CD4-positive, CD25-positive, alpha-beta regulatory T cell (primary cell): ENCODE measurements at regions not wholly inside any gene's neighbourhood (a gene's known extent, or its start where the extent isn't known, plus 50 kb on each side); places are given as distances from the start of the nearest gene placed in this dataset.

ENCODE experiments used
- ATAC-seq, 2 donors: fragments of 150-1000 bp; cut with Tn5 transposase; one replicate each; pipeline ENCODE4 v1.10.0; 2021; ENCODE audit warnings: low read depth in 2 of 2, moderate number of reproducible peaks in 2 of 2, moderate library complexity in 1 of 2
- DNase-seq, 3 donors: peaks; one replicate each; pipeline versions ENCODE4 v3.0.0 to v3.0.0-alpha.2; 2012 to 2022; ENCODE audit warnings: mixed read lengths in 1 of 3
- H3K27ac ChIP-seq: one replicate; pipeline ENCODE4 v1.7.0; 2013; ENCODE audit warnings: mild to moderate bottlenecking, low read length; ENCODE audit not compliant: insufficient read depth, poor library complexity, severe bottlenecking
- H3K27me3 ChIP-seq: one replicate; pipeline ENCODE4 v1.7.0; 2013; ENCODE audit warnings: low read length; ENCODE audit not compliant: control insufficient read depth, insufficient read depth
- H3K36me3 ChIP-seq: one replicate; pipeline ENCODE4 v1.7.0; 2013; ENCODE audit warnings: mild to moderate bottlenecking, low read length, moderate library complexity; ENCODE audit not compliant: control insufficient read depth, insufficient read depth
- H3K4me1 ChIP-seq: 2 replicates; pipeline ENCODE4 v1.7.0; 2013; ENCODE audit warnings: mild to moderate bottlenecking, low read length; ENCODE audit not compliant: insufficient read depth, control insufficient read depth, poor library complexity, severe bottlenecking
- H3K4me3 ChIP-seq: one replicate; pipeline ENCODE4 v1.7.0; 2013; ENCODE audit warnings: low read depth, mild to moderate bottlenecking, low read length, moderate library complexity
- H3K9me3 ChIP-seq, 2 experiments: 1 replicate in 1 of 2; 2 replicates in 1 of 2; pipeline ENCODE4 v1.7.0; 2013; ENCODE audit warnings: low read length in 2 of 2, mild to moderate bottlenecking in 1 of 2, moderate library complexity in 1 of 2; ENCODE audit not compliant: control insufficient read depth in 2 of 2
- H3K27ac Mint-ChIP-seq, 3 donors: one replicate each; pipeline ENCODE4 v1.8.0; 2020 to 2022; ENCODE audit warnings: mild to moderate bottlenecking in 3 of 3, mixed read lengths in 3 of 3, moderate library complexity in 2 of 3
- H3K27me3 Mint-ChIP-seq: one replicate; pipeline ENCODE4 v1.8.0; 2022; ENCODE audit warnings: mild to moderate bottlenecking, mixed read lengths
- H3K36me3 Mint-ChIP-seq: one replicate; pipeline ENCODE4 v1.8.0; 2020; ENCODE audit warnings: mixed read lengths
- H3K4me1 Mint-ChIP-seq, 4 donors: one replicate each; pipeline ENCODE4 v1.8.0; 2020 to 2022; ENCODE audit warnings: mixed read lengths in 4 of 4, mild to moderate bottlenecking in 1 of 4
- H3K4me3 Mint-ChIP-seq, 4 donors: one replicate each; pipeline ENCODE4 v1.8.0; 2020 to 2022; ENCODE audit warnings: mild to moderate bottlenecking in 4 of 4, mixed read lengths in 4 of 4, moderate library complexity in 3 of 4
- H3K9me3 Mint-ChIP-seq, 7 donors: one replicate each; pipeline ENCODE4 v1.8.0; 2020 to 2022; ENCODE audit warnings: mixed read lengths in 7 of 7, mild to moderate bottlenecking in 3 of 7, moderate library complexity in 2 of 7

DNA sequence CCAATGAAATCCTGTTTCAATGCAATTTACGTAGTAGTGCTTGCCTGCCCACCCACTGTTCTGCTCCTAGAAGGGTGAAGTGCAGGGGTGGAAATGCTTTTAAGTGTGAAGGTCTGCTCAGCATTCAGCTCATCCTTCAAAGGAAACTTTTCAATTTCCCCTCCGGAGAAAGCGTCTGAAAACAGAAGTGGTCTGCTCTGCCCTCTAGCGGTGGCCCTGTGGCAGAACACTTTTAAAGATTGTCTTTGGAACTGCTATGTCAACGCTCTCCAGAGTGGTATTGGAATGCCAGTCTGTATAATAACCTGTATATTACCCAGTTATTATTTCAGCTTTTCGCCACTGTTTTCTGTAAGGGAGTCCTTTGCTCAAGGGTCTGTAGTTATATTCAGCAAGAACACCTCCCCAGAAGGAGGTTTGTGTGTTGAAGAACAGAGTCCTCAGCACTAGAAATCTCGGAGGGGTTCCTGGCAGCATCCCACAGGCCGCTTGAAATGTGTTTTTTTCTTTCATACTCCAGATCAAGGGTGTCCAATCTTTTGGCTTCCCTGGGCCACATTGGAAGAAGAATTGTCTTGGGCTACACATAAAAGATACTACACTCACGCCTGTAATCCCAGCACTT lies 63.1 kb upstream of the KLHL31 start:
- Histone ChIP-seq H3K27ac (no peak overlapping the region), H3K4me1 (no peaks in the 10 kb centered on the region), H3K9me3 (no peaks in the 10 kb centered on the region), H3K36me3 (no peaks in the 10 kb centered on the region), H3K27me3 (peaks cover 7% of the 10 kb centered on the region), H3K4me3 (peak overlapping the region; percentile 35)
- no peaks in the 10 kb centered on the region for H3K9me3 Mint-ChIP-seq
- H3K4me3 Mint-ChIP-seq = no peak overlapping the region
- peaks cover 23% of the 10 kb centered on the region for H3K27me3 Mint-ChIP-seq
- no peak overlapping the region for H3K27ac Mint-ChIP-seq
- no peaks in the 10 kb centered on the region for H3K36me3 Mint-ChIP-seq
- peaks cover 0 to 17% (median under 1%) of the 10 kb centered on the region in 4 donors for H3K4me1 Mint-ChIP-seq
- DNase-seq = peak; percentile 4 to 46 (median 18)
- peak; percentile 54 to 56 for ATAC-seq

DNA sequence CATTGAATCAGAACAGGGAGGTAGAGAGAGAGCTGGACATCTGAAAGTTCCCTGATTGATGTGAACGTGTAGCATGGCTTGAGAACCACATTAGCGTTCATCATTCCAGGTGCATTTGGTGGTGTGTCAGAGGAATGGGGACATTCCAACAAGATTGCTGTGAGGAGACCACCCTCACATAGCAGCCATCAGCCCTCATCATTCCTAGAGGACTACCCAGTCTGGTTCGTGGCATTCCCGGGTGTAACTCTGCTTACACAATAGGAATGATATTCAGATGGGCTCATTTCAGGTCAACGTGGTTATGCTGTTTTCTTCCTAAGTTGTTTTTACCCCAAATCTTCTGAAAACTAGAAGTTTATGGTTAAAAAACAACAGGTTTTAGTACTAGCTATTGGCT lies 62.2 kb upstream of the KLHL31 start:
- Mint-ChIP-seq H3K27me3 (peaks cover 31% of the 10 kb centered on the region), H3K9me3 (no peaks in the 10 kb centered on the region), H3K27ac (no peak overlapping the region), H3K36me3 (no peaks in the 10 kb centered on the region), H3K4me1 (peaks cover 0 to 17% (median under 1%) of the 10 kb centered on the region in 4 donors), H3K4me3 (no peak overlapping the region)
- no peak for ATAC-seq
- H3K27me3 ChIP-seq = peaks cover 7% of the 10 kb centered on the region
- no peak for DNase-seq
- no peak overlapping the region for H3K27ac ChIP-seq
- no peaks in the 10 kb centered on the region for H3K9me3 ChIP-seq
- no peak overlapping the region for H3K4me3 ChIP-seq
- no peaks in the 10 kb centered on the region for H3K36me3 ChIP-seq
- no peaks in the 10 kb centered on the region for H3K4me1 ChIP-seq

DNA sequence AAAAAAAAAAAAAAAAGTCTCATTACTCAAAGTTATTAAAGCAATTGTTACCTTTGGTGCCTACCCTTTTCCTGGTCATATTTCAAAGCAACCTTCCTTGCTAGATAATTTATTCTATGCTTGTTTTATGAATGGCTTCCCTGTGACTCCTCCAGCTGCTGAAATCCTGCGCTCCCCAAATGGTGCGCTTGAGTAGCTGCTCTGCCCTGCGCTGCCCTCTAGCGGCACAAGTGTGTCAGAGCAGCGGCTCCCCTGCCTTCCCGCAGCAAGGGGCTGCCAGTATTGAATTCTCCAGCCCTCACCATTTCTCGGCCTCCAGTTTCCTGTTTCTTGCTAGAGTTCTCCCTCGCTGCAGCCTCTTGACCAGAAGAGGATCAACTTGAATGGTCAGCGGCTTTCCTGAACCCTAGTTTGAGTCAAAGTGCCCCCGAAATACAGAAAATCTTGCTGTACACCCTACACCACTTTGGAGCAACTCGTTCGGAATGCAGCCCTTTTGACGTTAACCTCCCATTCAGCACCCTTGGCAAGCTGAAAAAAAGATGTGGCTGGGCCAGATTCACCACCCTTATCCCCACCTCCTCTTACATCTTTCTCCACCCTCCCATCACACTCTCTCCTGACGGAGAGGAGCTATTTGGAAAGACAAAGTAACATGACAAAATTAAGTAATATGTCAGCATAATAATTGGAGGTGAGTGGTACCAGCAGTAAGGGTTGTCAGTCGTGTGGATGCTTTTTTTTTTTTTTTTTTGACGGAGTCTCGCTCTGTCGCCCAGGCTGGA lies 60.4 kb upstream of the KLHL31 start:
- H3K9me3 Mint-ChIP-seq = no peaks in the 10 kb centered on the region
- peak; percentile 86 to 87 for ATAC-seq
- Histone ChIP-seq H3K9me3 (no peaks in the 10 kb centered on the region), H3K36me3 (no peaks in the 10 kb centered on the region), H3K4me3 (no peak overlapping the region), H3K27ac (no peak overlapping the region), H3K4me1 (no peaks in the 10 kb centered on the region), H3K27me3 (peaks cover 7% of the 10 kb centered on the region)
- DNase-seq = peak; percentile 46 to 72 (median 64)
- H3K4me1 Mint-ChIP-seq = peaks cover 0 to 11% (median under 1%) of the 10 kb centered on the region in 4 donors
- H3K27ac Mint-ChIP-seq = peak overlapping the region in 2 of 3 donors; percentile 36 to 76
- H3K27me3 Mint-ChIP-seq = peaks cover 31% of the 10 kb centered on the region
- no peaks in the 10 kb centered on the region for H3K36me3 Mint-ChIP-seq
- no peak overlapping the region for H3K4me3 Mint-ChIP-seq

DNA sequence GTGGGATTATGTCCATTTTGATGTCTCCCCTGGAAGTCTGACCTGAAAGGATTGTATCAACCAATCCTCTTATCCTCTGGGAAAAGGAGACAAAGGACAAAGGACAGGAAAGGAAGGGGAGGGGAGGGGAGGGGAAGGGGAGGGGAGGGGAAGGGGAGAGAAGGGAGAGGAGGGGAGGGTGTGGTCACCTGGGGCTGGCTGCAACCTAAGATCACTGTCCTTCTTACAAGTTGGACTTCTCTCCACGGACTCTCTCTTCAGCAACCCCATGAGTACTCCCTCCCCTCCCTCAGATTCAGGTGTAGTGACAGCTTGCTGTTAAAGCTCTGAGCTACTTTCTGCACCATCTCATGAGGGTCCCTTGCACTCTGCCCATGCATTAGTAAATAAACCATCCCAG lies 58.9 kb upstream of the KLHL31 start:
- Mint-ChIP-seq H3K27me3 (peaks cover 37% of the 10 kb centered on the region), H3K9me3 (no peaks in the 10 kb centered on the region), H3K4me3 (no peak overlapping the region), H3K27ac (no peak overlapping the region), H3K36me3 (no peaks in the 10 kb centered on the region), H3K4me1 (peaks cover 0 to 11% (median under 1%) of the 10 kb centered on the region in 4 donors)
- Histone ChIP-seq H3K9me3 (no peaks in the 10 kb centered on the region), H3K36me3 (no peaks in the 10 kb centered on the region), H3K4me3 (no peak overlapping the region), H3K27ac (no peak overlapping the region), H3K4me1 (no peaks in the 10 kb centered on the region), H3K27me3 (peaks cover 7% of the 10 kb centered on the region)
- DNase-seq (no peak), ATAC-seq (no peak)

DNA sequence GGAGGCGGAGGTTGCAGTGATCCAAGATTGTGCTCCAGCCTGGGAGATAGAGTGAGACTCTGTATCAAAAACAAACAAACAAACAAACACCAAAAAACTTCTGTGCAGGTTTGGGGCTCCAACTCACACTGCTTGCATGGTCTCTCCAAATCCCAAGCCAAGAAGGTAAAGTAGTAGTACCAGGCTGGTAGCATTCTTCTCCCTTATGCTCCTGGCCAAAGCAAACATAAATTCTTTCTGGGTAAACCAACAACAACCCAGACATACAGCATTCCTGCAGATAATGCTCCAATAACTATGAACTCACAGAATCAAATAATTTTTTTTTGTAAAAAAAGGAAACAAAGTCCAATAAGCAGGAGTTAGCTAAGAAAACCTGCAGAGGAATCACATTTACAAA lies 57.8 kb upstream of the KLHL31 start:
- Histone ChIP-seq H3K27ac (no peak overlapping the region), H3K9me3 (no peaks in the 10 kb centered on the region), H3K4me1 (no peaks in the 10 kb centered on the region), H3K36me3 (no peaks in the 10 kb centered on the region), H3K27me3 (peaks cover 7% of the 10 kb centered on the region), H3K4me3 (no peak overlapping the region)
- Mint-ChIP-seq H3K27me3 (peaks cover 37% of the 10 kb centered on the region), H3K36me3 (no peaks in the 10 kb centered on the region), H3K4me1 (peaks cover 4 to 7% (median 5%) of the 10 kb centered on the region in 4 donors), H3K4me3 (no peak overlapping the region), H3K27ac (no peak overlapping the region), H3K9me3 (no peaks in the 10 kb centered on the region)
- no peak for DNase-seq
- ATAC-seq = no peak

DNA sequence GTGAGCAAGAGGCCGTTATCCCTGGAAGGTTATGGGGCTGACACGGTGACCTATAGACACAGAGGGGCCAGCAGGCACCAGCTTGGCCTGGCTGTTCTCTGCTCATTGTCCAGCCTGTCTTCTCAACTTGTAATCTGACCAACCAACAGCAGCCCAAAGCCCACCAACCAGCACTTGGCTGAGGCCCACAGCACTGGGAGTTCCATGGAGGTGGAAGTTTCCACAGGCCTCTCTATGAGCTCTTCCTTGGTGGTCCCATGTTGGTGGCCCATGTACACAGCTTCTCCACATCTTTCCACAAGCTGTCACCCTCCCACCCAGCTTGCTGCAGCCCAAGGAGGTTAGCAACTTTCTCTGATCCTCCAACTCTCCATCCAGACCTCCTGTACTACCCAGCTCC lies 56.2 kb upstream of the KLHL31 start:
- ATAC-seq = no peak
- Histone ChIP-seq H3K9me3 (no peaks in the 10 kb centered on the region), H3K36me3 (no peaks in the 10 kb centered on the region), H3K27ac (no peak overlapping the region), H3K27me3 (peaks cover 14% of the 10 kb centered on the region), H3K4me1 (no peaks in the 10 kb centered on the region), H3K4me3 (no peak overlapping the region)
- Mint-ChIP-seq H3K27ac (no peak overlapping the region), H3K27me3 (peaks cover 37% of the 10 kb centered on the region), H3K4me1 (peaks cover 4 to 7% (median 4%) of the 10 kb centered on the region in 4 donors), H3K36me3 (no peaks in the 10 kb centered on the region), H3K4me3 (no peak overlapping the region), H3K9me3 (no peaks in the 10 kb centered on the region)
- DNase-seq = no peak

DNA sequence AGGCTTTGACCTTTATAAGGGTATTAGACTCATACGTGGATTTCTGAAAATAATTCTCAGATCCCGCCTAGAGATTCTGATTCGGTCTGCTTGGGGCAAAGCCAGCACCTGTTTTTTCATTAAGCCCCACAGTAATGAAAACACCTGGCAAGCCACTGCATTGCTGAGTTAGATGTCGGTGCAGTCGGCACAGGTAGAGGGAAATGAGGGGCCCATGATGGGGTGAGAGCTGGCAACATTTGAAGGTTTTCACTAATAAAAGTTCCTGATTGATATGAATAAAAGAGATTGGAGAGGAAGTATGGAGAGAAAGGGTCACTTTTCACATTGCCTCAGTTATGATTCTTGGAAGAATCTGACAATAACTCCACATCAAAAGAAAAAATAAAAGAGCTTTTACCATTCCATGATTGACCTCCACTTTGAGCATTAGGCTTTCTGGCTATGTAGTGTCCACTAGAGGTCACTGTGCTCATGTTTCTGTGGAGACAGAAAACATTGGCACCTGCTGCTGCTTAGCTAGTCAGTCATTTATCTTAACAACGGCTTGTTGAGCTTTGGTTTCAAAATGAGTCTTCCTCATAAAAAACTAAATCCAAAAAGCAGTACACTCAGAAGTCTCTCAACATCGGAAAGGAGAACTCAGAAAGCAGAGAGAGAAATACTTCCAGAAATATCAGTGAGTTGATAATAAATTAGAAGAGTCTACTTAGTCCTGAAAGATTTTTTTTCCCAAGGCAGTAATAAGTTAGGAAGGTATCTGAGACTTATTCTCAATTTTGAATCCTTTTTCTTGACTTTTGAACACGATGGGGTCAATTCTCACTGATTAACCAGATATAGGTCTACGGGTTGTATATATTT lies 53.3 kb upstream of the KLHL31 start:
- Mint-ChIP-seq H3K9me3 (no peaks in the 10 kb centered on the region), H3K36me3 (no peaks in the 10 kb centered on the region), H3K27me3 (peaks cover 38% of the 10 kb centered on the region), H3K4me3 (no peak overlapping the region), H3K4me1 (peaks cover 2 to 6% (median 4%) of the 10 kb centered on the region in 4 donors), H3K27ac (peak overlapping the region in 1 of 3 donors; percentile 6)
- no peaks in the 10 kb centered on the region for H3K9me3 ChIP-seq
- H3K4me1 ChIP-seq = no peaks in the 10 kb centered on the region
- H3K36me3 ChIP-seq = no peaks in the 10 kb centered on the region
- no peak overlapping the region for H3K4me3 ChIP-seq
- H3K27me3 ChIP-seq = peaks cover 16% of the 10 kb centered on the region
- peak; percentile 5 to 76 (median 29) for DNase-seq
- no peak overlapping the region for H3K27ac ChIP-seq
- ATAC-seq = peak; percentile 71 to 82
